ENCODE measurements at regions not wholly inside any gene's neighbourhood (a gene's known extent, or its start where the extent isn't known, plus 50 kb on each side); places are given as distances from the start of the nearest gene placed in this dataset.
A peak's percentile ranks its signal among the peaks of the same experiment; 100 is the strongest.

DNA sequence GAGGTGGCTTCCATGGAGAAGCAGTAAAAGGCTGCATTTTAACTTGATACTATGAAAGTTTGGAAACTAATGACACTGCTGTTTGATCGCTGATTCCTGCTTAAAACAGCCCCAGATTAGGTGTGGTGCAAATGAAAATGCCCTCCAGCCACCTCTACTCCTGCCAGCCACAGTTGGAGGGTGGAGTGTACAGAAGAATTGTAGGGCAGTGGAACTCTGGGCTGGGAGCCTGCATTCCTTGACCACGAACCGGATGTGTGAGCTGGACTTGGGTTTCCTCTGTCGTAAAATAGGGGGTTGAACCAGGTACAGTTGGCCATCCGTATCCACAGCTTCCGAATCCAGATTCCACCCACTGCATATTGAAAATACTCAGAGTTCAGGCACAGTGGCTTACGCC is 84.6 kb upstream of the RFX8 start:
- DNase-seq (no peak), FAIRE-seq (no peak), ATAC-seq (no peak)
- intact Hi-C loops (cut with DNase I) = no loop called here
- TF ChIP-seq, protein P1, sequence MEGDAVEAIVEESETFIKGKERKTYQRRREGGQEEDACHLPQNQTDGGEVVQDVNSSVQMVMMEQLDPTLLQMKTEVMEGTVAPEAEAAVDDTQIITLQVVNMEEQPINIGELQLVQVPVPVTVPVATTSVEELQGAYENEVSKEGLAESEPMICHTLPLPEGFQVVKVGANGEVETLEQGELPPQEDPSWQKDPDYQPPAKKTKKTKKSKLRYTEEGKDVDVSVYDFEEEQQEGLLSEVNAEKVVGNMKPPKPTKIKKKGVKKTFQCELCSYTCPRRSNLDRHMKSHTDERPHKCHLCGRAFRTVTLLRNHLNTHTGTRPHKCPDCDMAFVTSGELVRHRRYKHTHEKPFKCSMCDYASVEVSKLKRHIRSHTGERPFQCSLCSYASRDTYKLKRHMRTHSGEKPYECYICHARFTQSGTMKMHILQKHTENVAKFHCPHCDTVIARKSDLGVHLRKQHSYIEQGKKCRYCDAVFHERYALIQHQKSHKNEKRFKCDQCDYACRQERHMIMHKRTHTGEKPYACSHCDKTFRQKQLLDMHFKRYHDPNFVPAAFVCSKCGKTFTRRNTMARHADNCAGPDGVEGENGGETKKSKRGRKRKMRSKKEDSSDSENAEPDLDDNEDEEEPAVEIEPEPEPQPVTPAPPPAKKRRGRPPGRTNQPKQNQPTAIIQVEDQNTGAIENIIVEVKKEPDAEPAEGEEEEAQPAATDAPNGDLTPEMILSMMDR (IDR thresholded peaks at IDR 0.05) = no peak
- Histone ChIP-seq H3K27me3 (no peaks in the 10 kb centered on the region), H3K4me3 (no peak overlapping the region), H3K36me3 (no peaks in the 10 kb centered on the region), H3K4me1 (no peaks in the 10 kb centered on the region), H3K27ac (no peak overlapping the region), H3K9me3 (no peaks in the 10 kb centered on the region)
- 87 to 88% methylated on average over 7 of the region's 7 CpGs for WGBS, 2 donors

DNA sequence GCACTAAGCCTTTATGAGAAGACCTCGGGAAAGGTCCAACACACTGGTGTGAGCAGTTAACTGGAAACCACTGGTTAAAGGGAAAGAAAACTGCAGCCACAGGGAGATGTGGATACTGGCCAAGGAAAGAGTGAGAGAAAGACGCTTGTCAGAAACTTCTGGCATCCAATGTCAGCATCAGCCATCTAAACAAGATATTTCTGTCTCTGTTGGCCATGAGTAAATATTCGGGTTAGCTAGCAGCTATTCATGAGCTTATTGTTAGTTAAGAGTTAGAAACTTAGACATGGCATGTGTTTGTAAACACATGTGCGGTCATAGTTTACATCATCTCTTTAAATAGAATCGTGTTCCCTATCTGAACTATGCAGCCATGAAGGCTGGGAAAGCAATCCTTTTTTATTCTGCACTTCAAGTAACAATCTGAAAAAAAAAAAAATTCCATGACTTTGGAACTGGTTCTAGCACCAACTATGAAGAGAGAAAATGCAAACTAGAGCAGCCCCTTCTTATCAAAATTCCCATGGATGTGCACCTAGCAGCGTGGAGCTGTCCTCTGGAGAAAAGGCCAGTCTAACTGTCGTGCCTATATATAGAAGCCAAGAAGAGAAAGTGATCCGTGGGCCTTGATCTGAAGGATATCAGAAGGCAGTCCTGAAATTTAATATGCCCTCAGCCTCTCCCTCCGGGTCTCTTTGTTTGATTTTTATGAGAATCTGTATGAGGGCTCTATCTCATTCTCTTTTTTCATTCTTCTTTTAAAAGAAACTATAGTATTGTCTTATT is 84.0 kb upstream of the RFX8 start:
- TF ChIP-seq, protein P1 (IDR thresholded peaks at IDR 0.05) = no peak
- ATAC-seq (peak in 3 of 4 donors; percentile 24 to 45 (median 41)), FAIRE-seq (no peak), DNase-seq (no peak)
- H3K27ac ChIP-seq = no peak overlapping the region
- no peaks in the 10 kb centered on the region for H3K27me3 ChIP-seq
- no peaks in the 10 kb centered on the region for H3K9me3 ChIP-seq
- no peaks in the 10 kb centered on the region for H3K36me3 ChIP-seq
- 33 to 35% methylated on average over 9 of the region's 9 CpGs for WGBS, 2 donors
- intact Hi-C loops (cut with DNase I) = no loop called here
- H3K4me1 ChIP-seq = no peaks in the 10 kb centered on the region
- no peak overlapping the region for H3K4me3 ChIP-seq

DNA sequence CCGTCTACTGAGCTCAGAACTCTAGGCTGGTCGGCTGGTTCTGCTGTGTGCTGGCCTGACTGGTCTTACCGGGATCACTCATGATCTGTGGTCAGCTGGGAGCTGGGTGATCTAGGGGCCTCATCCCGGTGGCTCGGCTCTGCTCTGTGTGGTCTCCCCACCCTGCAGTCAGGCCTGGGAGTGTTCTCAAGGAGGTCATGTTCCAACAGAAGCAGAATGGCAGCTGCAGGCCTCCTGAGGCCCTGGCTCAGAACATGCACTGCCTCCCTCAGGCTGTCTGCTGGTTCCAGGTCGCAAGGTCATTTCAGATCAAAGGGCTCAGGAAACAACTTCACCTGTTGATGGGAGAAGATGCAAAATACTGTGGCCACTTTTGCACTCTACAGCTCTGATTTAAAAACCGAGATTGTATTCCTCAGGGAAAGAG is 81.1 kb upstream of the RFX8 start:
- WGBS, 2 donors = 81 to 91% methylated on average over 7 of the region's 7 CpGs
- H3K27me3 ChIP-seq = no peaks in the 10 kb centered on the region

DNA sequence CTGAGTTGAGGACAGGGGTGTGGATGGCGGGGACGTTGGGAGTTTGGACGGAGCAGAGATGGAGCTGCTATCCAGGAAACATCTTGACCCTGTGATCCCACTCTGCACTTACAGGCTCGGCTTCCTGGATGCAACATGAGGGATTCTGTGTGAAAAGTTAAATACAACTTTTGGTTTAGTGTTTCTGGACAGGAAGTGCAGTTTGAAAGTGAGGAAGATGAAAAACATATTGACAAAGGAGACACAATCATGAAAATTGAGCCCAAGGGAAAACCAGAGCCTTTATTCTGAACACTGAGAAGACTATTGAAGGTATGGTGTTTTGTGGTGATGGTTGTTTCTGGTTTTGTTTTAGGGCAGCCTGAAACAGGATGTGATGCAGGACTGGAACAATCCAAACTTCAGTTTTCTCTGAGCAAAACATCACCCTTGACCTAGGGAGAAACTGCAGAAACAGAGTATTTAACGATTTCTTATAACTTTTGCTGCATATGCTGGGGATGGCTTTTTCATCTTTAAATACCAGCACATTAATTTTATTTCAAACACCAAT is 76.5 kb upstream of the RFX8 start:
- FAIRE-seq = no peak
- H3K4me1 ChIP-seq = no peaks in the 10 kb centered on the region
- H3K4me3 ChIP-seq = no peak overlapping the region
- no peaks in the 10 kb centered on the region for H3K9me3 ChIP-seq
- TF ChIP-seq, protein P1 (IDR thresholded peaks at IDR 0.05) = no peak
- 77 to 79% methylated on average over 5 of the region's 5 CpGs for WGBS, 2 donors
- no peak for DNase-seq
- H3K27ac ChIP-seq = no peak overlapping the region
- H3K36me3 ChIP-seq = no peaks in the 10 kb centered on the region
- intact Hi-C loops (cut with DNase I) = no loop called here
- H3K27me3 ChIP-seq = no peaks in the 10 kb centered on the region
- no peak for ATAC-seq

More for the DNA sequence above, 81.1 kb upstream of the RFX8 start:
- H3K4me1 ChIP-seq = no peaks in the 10 kb centered on the region
- no peak for ATAC-seq
- no peaks in the 10 kb centered on the region for H3K9me3 ChIP-seq
- no peak for FAIRE-seq
- intact Hi-C loops (cut with DNase I) = no loop called here
- no peak overlapping the region for H3K27ac ChIP-seq
- DNase-seq = no peak
- no peaks in the 10 kb centered on the region for H3K36me3 ChIP-seq
- TF ChIP-seq, protein P1 (IDR thresholded peaks at IDR 0.05) = no peak
- H3K4me3 ChIP-seq = no peak overlapping the region

DNA sequence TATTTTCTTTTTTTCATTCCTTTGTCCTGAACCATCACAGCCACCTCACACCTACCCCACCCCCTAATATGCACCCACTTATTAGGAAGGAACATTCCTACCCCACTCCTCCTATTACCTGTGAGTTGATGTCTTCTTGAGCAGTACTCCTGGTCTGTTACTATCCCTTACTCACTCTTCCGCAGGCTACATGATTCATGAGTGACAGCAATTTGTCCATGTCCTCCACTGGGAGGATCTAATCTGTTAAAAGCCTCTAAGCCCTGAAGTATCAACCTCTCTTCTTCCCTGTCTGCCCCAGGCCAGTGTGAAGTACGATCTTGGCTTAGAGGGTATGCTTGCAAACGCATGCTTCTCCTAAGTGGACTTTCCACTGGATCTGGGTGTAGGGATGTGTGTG is 75.6 kb upstream of the RFX8 start:
- no peaks in the 10 kb centered on the region for H3K36me3 ChIP-seq
- H3K4me3 ChIP-seq = no peak overlapping the region
- H3K27ac ChIP-seq = no peak overlapping the region
- no peaks in the 10 kb centered on the region for H3K9me3 ChIP-seq
- TF ChIP-seq, protein P1 (IDR thresholded peaks at IDR 0.05) = no peak
- no peaks in the 10 kb centered on the region for H3K4me1 ChIP-seq
- intact Hi-C loops (cut with DNase I) = no loop called here
- no peaks in the 10 kb centered on the region for H3K27me3 ChIP-seq
- no peak for FAIRE-seq
- 87 to 93% methylated on average over 3 of the region's 3 CpGs for WGBS, 2 donors
- no peak for DNase-seq
- ATAC-seq = no peak
